ENCODE measurements at regions not wholly inside any gene's neighbourhood (a gene's known extent, or its start where the extent isn't known, plus 50 kb on each side); places are given as distances from the start of the nearest gene placed in this dataset.

DNA sequence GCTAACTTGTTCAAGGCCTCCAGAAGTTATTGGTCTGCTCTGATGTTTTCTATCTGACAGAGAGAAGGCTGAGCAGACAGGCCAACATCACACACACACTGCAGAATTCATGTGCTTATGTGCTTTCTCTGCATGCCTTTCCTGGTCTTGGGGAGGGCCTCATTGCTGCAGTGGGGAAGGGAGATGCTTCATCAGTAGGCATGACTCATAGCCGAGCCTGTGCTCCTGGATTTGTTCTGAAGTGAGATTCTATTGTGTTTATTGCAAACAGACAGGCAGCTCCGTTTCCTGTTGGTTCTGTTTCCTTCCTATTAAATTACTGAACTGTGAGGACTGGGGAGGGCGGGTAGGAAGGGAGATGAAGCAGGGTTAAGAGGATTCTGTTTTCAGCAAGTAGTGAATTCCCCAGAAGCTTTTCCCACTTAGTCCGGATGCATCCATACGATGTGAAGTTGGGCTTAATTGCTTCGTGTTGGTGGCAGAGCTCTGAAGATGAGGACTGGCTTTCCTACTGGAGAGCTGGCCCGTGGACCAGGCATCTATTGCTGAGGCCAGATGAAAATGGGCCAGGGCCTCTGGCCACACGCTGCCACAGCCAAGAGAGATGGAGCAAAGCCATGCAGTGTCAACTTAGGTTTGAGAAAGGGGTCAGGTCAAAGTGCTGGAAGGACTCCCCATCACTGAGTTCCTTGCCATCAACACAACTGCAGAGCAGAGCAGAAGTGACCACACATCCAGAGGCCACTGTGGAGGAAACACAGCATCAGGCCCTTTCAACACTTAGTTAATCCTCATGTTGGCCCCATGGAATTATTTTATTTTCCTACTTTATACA, 179.3 kb downstream of the UTP18 start:
- TF ChIP-seq SPI1 (IDR thresholded peaks at IDR 0.05; ENCODE audit: borderline replicate concordance, low read depth) (no peak), POLR2AphosphoS5 (IDR thresholded peaks at IDR 0.05; ENCODE audit: low read depth) (no peak)
- TF ChIP-seq, protein P1, sequence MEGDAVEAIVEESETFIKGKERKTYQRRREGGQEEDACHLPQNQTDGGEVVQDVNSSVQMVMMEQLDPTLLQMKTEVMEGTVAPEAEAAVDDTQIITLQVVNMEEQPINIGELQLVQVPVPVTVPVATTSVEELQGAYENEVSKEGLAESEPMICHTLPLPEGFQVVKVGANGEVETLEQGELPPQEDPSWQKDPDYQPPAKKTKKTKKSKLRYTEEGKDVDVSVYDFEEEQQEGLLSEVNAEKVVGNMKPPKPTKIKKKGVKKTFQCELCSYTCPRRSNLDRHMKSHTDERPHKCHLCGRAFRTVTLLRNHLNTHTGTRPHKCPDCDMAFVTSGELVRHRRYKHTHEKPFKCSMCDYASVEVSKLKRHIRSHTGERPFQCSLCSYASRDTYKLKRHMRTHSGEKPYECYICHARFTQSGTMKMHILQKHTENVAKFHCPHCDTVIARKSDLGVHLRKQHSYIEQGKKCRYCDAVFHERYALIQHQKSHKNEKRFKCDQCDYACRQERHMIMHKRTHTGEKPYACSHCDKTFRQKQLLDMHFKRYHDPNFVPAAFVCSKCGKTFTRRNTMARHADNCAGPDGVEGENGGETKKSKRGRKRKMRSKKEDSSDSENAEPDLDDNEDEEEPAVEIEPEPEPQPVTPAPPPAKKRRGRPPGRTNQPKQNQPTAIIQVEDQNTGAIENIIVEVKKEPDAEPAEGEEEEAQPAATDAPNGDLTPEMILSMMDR (IDR thresholded peaks at IDR 0.05; ENCODE audit: insufficient read depth, low read length) = no peak
